HG02973 (cell line): ENCODE measurements at regions not wholly inside any gene's neighbourhood (a gene's known extent, or its start where the extent isn't known, plus 50 kb on each side); places are given as distances from the start of the nearest gene placed in this dataset.

Experiments
- ATAC-seq: cut with Tn5 transposase; IDR thresholded peaks from one replicate; pipeline ENCODE4 v1.9.1; 2021; ENCODE audit warnings: moderate library complexity; ENCODE audit not compliant: unreplicated experiment

- no peak for ATAC-seq
These were observed 681.3 kb downstream of the TNS3 start for GRCh38 chr7:46900312-46901263.

DNA sequence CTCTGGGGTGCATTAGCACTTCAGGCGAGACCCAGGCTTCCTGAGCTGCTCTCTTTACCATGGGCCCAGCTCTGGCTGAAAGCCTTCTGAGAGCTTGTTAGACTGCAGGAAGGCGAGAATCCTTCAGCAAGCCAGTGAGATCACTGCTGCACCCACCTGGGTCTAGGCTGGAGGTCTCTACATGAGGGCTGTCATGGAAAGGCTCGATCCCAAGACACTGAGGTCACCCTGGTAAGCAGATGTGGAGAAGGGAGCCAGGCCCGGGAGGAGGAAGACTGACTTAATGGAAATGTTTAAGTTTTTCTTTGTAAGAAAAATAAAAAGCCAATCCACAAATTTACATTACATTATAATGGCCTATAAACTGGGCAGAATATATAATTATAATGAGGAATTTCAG lies 684.5 kb downstream of the TNS3 start:
- no peak for ATAC-seq

GRCh38 chr7:46886669-46887374 lies 695.1 kb downstream of the TNS3 start:
- no peak for ATAC-seq

DNA sequence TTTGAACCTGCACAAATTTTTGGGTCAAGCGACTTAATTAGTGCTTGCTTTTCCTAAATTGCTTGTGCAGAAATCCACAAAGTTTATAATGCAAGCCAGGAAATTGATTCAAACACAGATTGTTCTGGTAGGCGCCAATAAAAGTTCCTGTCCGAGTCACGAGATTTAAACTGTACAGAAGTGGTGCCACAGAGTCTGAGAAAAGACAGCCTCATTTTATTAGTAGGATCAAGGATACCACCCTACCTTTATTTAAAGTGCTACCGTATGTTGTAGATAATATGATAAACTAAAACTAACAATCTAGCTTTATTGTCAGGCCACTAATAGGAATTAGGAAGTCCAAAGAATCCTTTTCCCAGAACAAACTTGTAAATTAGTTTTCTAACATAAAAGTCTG lies 696.7 kb downstream of the TNS3 start:
- no peak for ATAC-seq

- no peak for ATAC-seq
These were observed 700.3 kb downstream of the TNS3 start for GRCh38 chr7:46881507-46882127.

GRCh38 chr7:46880508-46881196 lies 701.3 kb downstream of the TNS3 start:
- ATAC-seq, result no peak

DNA sequence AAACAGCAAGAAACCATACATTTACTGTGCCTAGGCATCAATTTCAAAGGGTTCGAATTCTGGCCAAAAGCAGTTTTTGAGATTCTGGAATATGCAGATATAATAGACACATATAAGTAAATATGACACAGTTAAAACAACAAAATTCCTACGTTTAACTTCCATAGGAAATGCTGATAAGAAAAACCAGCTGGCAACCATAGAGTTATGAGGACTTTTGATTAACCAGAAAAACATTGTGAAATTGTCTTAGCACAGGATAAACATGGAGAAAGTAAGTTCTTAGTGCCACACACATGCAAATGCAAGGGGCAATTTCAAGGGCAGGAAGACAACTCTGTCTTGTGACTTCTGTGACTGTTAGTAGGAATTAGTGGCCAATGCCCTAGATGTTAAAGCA lies 702.1 kb downstream of the TNS3 start:
- no peak for ATAC-seq

- no peak for ATAC-seq
These were observed 710.4 kb downstream of the TNS3 start for GRCh38 chr7:46871516-46871915.

- ATAC-seq, result no peak
These were observed 717.2 kb downstream of the TNS3 start for GRCh38 chr7:46864716-46865115.

DNA sequence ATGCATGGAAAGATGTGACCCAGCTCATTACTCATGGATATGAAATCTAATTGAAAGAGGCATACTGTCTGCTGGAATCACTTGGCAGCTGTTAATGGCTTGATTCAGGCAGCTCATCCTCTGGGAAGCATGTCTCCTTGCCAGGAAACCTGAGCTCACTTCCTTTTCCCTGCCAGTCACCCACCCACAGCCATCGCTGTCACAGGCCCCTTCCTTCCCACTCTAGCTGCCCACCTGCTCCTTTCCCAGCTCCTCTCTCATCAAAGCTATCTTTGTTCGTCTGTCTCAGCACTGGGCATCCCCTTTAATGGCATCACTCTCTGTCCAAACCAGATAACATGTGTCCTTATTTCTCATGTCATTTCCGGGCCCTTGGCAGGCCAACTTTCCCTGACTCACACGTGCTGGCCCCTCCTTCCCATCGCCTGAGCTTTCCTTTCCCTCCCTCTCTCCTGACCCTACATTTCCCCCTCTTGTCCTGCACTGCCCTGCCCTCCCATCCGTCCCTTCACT lies 721.9 kb downstream of the TNS3 start:
- no peak for ATAC-seq

DNA sequence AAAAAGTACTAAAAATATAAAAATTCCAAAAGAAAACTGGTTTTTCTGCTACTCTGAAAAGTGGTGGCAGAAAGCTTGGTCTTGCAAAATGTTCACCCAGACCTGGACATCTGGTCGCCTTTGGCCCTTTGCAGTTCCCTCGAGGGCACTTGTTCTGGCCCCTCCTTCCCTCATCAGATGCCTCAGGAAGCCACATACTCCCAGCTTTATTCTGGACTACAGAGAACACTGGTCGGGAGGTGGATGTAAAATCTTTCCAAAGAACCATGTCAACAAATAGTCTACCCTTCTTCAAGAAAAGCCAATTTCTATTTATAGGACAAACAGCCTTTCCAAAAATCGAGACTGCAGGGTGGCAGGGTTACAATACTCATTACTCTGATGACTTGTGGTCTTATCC lies 726.1 kb downstream of the TNS3 start:
- no peak for ATAC-seq

- no peak for ATAC-seq
These were observed 726.9 kb downstream of the TNS3 start for GRCh38 chr7:46854958-46855473.

- ATAC-seq, result no peak
These were observed 728.5 kb downstream of the TNS3 start for GRCh38 chr7:46853451-46853850.

GRCh38 chr7:46852795-46853194 lies 729.1 kb downstream of the TNS3 start:
- no peak for ATAC-seq

DNA sequence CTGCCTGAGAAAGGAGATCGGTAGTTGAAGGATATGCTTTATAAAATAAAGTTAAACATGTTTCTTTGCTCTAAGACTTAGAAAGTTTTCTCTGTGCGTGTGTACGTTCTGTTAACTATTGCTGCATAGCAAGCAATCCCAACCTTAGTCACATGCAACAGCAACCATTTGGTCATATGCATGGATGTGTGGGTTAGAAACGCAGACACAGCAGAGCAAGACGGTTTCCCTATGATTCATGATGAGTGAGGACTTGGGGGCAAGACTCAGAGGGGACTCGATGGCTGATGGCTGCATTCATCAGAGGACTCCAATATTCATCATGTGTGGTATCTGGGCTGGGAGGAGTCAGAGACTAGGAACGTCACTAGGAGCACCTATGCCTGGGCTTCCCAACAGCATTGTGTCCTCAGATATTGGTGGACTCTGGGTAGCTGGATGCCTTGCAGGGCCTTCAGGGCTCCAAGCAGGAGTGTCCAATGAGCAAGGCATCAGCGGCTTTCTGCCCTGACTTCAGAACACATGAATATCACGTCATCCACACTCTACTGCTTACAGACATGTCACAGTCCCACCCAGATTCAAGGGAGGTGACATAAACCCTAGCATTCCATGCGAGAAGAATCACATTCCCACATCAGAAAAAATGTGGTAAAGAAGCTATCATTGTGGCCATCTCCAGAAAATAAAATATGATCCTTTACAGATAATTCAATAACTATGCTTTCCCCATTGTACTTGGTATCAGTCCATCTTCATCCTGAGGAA lies 731.2 kb downstream of the TNS3 start:
- no peak for ATAC-seq

DNA sequence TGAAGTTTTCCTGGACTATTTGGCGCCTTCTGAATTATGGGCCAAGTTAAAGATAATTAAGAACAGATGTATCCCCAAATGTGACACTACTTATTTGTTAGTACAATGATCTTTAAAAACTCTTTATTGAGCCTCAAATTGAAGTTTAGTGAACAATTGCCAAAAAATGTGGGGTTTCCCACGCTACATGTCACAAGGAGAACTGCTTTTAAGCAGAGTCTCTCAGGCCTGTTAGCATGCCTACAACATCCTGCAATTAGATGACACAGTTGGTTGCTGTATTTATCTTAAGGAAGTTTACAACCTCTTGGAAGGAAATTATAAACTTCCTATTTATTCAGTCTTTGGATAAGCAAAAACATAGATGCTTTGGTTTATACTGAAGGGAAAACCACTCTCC lies 733.0 kb downstream of the TNS3 start:
- ATAC-seq, result no peak

DNA sequence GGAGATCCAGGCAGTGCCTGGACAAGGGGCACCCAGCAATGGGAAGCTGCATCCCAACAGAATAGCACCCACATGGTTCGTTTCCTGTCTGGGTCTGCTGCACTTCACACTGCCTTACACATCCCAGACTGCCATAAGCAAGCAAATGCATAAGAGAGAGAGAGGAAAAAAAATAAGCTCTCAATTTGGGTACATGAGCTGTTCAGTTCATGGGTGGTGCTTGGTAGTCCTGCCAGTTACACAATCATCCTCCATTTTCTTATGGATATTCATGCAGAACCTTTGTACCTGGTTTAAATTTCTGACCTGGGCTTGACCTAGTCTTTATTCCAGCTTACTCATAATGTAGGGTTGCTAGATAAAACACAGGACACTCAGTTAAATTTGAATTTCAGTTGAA lies 733.6 kb downstream of the TNS3 start:
- ATAC-seq, result no peak

GRCh38 chr7:46847126-46847525 lies 734.8 kb downstream of the TNS3 start:
- no peak for ATAC-seq

DNA sequence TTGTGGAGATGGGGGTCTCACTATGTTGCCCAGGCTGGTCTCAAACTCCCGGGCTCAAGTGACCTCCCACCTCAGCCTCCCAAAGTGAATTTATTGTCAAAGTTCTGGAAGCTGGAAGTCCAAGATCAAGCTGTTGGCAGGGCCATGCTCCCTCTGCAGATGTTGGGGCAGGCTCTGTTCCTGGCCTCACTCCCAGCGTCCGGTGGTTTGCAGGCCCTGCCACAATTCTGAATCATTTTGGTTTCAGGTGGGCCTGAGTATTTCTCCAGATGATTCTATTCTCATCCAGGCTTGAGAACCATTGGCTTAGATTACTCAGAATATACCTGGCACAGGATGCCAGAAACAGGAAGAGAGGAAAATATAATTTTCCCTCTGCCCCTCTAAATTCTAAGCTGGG lies 737.4 kb downstream of the TNS3 start:
- ATAC-seq, result no peak

DNA sequence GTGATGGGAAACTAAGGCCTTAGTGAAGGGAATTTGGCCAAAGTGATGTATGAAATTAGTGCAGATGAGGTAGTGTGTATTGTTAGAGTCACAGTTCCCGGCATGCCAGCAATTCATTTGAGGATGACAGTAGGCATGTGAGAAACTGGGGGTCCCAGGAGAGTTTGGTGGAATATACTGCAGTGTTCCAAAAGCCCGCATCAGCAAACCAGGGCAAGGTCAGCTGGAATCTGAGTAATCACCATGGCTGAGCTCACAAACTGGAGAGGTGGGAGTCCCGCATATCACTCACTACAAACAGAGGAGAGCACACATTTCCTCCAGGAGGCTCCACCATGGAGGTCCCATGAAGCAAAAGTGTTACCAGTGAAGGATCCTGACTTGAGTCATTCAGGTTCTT lies 740.7 kb downstream of the TNS3 start:
- ATAC-seq, result no peak
